HEK293 (cell line): ENCODE measurements at regions not wholly inside any gene's neighbourhood (a gene's known extent, or its start where the extent isn't known, plus 50 kb on each side); places are given as distances from the start of the nearest gene placed in this dataset.

ENCODE experiments used
- CTCF ChIA-PET: fragments of 350-600 bp; formaldehyde crosslinking; extraction: SDS; loops from one replicate; lab custom pipeline; 2021; ENCODE audit warnings: antibody characterized with exemption; lab: Yijun Ruan, JAX
- POLR2A ChIA-PET: fragments of 300-600 bp; formaldehyde crosslinking; extraction: SDS; loops from one replicate; lab custom pipeline; 2020; ENCODE audit warnings: antibody characterized with exemption, inconsistent platforms; lab: Yijun Ruan, JAX
- H3K27ac ChIP-seq: fragments of 200-500 bp; sonication (Bioruptor generic); 2 replicates; pipeline ENCODE4 v1.5.1; 2014; ENCODE audit warnings: low read depth, low read length, control low read depth, inconsistent platforms; ENCODE audit errors: extremely low read depth
- H3K36me3 ChIP-seq, 2 experiments: fragments of 200-500 bp in 1 of 2; sonication (Bioruptor generic) in 1 of 2; 1 replicate in 1 of 2; 2 replicates in 1 of 2; pipeline ENCODE4 v1.5.1; 2014 to 2017; ENCODE audit warnings: inconsistent platforms in 2 of 2, low read length in 2 of 2; ENCODE audit not compliant: control insufficient read depth in 2 of 2, insufficient read depth in 1 of 2
- H3K4me1 ChIP-seq: fragments of 200-500 bp; sonication (Bioruptor generic); 2 replicates; pipeline ENCODE4 v1.5.1; 2014; ENCODE audit warnings: mild to moderate bottlenecking, low read length, inconsistent platforms; ENCODE audit not compliant: control insufficient read depth, insufficient read depth
- H3K4me3 ChIP-seq: 2 replicates; pipeline ENCODE4 v1.5.1; 2011; ENCODE audit warnings: low read depth, mild to moderate bottlenecking, control low read depth, low read length, moderate library complexity
- H3K9me3 ChIP-seq: fragments of 200-500 bp; sonication (Bioruptor generic); 2 replicates; pipeline ENCODE4 v1.5.1; 2014; ENCODE audit warnings: low read depth, low read length, inconsistent platforms; ENCODE audit not compliant: control insufficient read depth, insufficient read depth
- BCL11A ChIP-seq: fragments of 450-650 bp; formaldehyde crosslinking; IDR thresholded peaks from 2 replicates; pipeline ENCODE4 v1.5.1; 2016; ENCODE audit warnings: low read depth, missing biosample characterization, missing genetic modification characterization
- BCL11B ChIP-seq: fragments of 450-650 bp; formaldehyde crosslinking; IDR thresholded peaks from 2 replicates; pipeline ENCODE4 v1.5.1; 2016; ENCODE audit warnings: low read depth, missing biosample characterization, missing genetic modification characterization
- KLF1 ChIP-seq: fragments of 450-650 bp; formaldehyde crosslinking; IDR thresholded peaks from 2 replicates; pipeline ENCODE4 v1.5.1; 2016; ENCODE audit warnings: missing biosample characterization, missing genetic modification characterization
- KLF7 ChIP-seq: fragments of 450-650 bp; formaldehyde crosslinking; IDR thresholded peaks from 2 replicates; pipeline ENCODE4 v1.5.1; 2016; ENCODE audit warnings: missing biosample characterization, missing genetic modification characterization, borderline replicate concordance
- SETDB1 ChIP-seq: IDR thresholded peaks from one replicate; pipeline ENCODE4 v1.6.1; 2017; ENCODE audit warnings: mild to moderate bottlenecking, low read length, moderate library complexity, mixed read lengths; ENCODE audit not compliant: insufficient read length
- YY1 ChIP-seq: fragments of 450-650 bp; formaldehyde crosslinking; IDR thresholded peaks from 2 replicates; pipeline ENCODE4 v1.5.1; 2018; ENCODE audit warnings: missing biosample characterization, missing genetic modification characterization
- YY2 ChIP-seq: fragments of 450-650 bp; formaldehyde crosslinking; IDR thresholded peaks from 2 replicates; pipeline ENCODE4 v1.5.1; 2016; ENCODE audit warnings: missing biosample characterization, missing genetic modification characterization
- ZBTB17 ChIP-seq: fragments of 450-650 bp; formaldehyde crosslinking; IDR thresholded peaks from 2 replicates; pipeline ENCODE4 v1.5.1; 2016; ENCODE audit warnings: missing biosample characterization, missing genetic modification characterization
- ZBTB49 ChIP-seq: fragments of 450-650 bp; formaldehyde crosslinking; IDR thresholded peaks from 2 replicates; pipeline ENCODE4 v1.5.1; 2016; ENCODE audit warnings: missing biosample characterization, missing genetic modification characterization, low read depth
- ZFP37 ChIP-seq: fragments of 450-650 bp; formaldehyde crosslinking; IDR thresholded peaks from 2 replicates; pipeline ENCODE4 v1.5.1; 2016; ENCODE audit warnings: missing biosample characterization, missing genetic modification characterization
- ZFP41 ChIP-seq: fragments of 450-650 bp; formaldehyde crosslinking; IDR thresholded peaks from 2 replicates; pipeline ENCODE4 v1.5.1; 2016; ENCODE audit warnings: missing biosample characterization, missing genetic modification characterization, borderline replicate concordance
- ZIC2 ChIP-seq: fragments of 450-650 bp; formaldehyde crosslinking; IDR thresholded peaks from 2 replicates; pipeline ENCODE4 v1.5.1; 2016; ENCODE audit warnings: missing biosample characterization, missing genetic modification characterization
- ZNF112 ChIP-seq: fragments of 450-650 bp; formaldehyde crosslinking; IDR thresholded peaks from 2 replicates; pipeline ENCODE4 v1.5.0; 2017; ENCODE audit warnings: missing biosample characterization, missing genetic modification characterization
- ZNF280D ChIP-seq: fragments of 450-650 bp; formaldehyde crosslinking; IDR thresholded peaks from 2 replicates; pipeline ENCODE4 v1.5.1; 2016; ENCODE audit warnings: missing biosample characterization, missing genetic modification characterization
- ZNF366 ChIP-seq: fragments of 450-650 bp; formaldehyde crosslinking; conservative IDR thresholded peaks from 2 replicates; pipeline ENCODE4 v1.5.1; 2016; ENCODE audit warnings: missing biosample characterization, missing genetic modification characterization
- ZNF423 ChIP-seq: fragments of 450-650 bp; formaldehyde crosslinking; IDR thresholded peaks from 2 replicates; pipeline ENCODE4 v1.5.1; 2016; ENCODE audit warnings: missing biosample characterization, missing genetic modification characterization
- ZNF548 ChIP-seq: fragments of 450-650 bp; formaldehyde crosslinking; IDR thresholded peaks from 2 replicates; pipeline ENCODE4 v1.5.1; 2016; ENCODE audit warnings: missing biosample characterization, missing genetic modification characterization
- TF ChIP-seq, protein P1 (sequence below): fragments of 450-650 bp; formaldehyde crosslinking; IDR thresholded peaks from 2 replicates; pipeline ENCODE4 v1.5.1; 2016; ENCODE audit warnings: missing biosample characterization, missing genetic modification characterization, borderline replicate concordance

DNA sequence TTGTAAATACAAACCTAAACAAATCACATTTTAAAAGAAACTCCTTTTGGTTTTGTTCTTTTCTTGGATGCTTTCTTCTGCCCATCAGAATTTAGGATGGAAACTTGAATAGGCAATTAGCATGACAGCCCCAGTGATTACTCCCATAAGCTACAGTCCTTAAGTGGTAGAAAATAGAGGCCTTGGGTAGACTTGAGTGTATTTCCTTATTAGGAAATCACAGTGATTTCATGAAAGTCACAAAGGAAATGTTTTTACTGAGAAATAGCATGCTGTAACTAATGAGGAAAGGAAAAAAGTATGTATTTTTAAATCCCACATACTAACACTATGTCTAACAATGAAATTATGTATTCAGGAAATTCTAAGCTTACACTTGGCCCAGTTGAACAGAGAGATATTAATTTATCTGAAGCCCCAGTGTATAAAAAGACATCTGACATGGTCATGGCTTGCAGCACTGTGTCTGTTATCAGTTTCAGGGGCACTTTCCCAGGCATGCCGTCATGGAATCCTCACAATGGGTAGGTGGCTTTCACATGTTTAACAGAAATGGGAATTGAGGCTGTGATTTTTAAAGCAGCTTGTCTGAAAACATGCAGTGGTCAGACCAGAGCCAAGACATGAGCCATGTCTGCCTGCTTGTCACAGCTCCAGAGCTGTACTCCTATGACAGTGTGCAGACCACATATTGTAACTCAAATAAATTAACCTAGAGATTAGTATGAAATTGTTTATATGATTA is 79.7 kb upstream of the TRIB2 start:
- H3K9me3 ChIP-seq = no peaks in the 10 kb centered on the region
- no peaks in the 10 kb centered on the region for H3K4me1 ChIP-seq
- no peak overlapping the region for H3K27ac ChIP-seq
- TF ChIP-seq, protein P1, sequence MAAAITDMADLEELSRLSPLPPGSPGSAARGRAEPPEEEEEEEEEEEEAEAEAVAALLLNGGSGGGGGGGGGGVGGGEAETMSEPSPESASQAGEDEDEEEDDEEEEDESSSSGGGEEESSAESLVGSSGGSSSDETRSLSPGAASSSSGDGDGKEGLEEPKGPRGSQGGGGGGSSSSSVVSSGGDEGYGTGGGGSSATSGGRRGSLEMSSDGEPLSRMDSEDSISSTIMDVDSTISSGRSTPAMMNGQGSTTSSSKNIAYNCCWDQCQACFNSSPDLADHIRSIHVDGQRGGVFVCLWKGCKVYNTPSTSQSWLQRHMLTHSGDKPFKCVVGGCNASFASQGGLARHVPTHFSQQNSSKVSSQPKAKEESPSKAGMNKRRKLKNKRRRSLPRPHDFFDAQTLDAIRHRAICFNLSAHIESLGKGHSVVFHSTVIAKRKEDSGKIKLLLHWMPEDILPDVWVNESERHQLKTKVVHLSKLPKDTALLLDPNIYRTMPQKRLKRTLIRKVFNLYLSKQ = no peak
- TF ChIP-seq ZFP37 (tag by site-specific recombination) (no peak), KLF1 (tag by site-specific recombination) (no peak), YY2 (no peak)
- H3K4me3 ChIP-seq = no peak overlapping the region
- ChIA-PET POLR2A (no interaction called here), CTCF (interaction anchor here (1.1 kb wide), 1 partner anchor 370 kb away, joined by 3 read pairs; no protein-coding TSS in a partner anchor)
- no peaks in the 10 kb centered on the region for H3K36me3 ChIP-seq

DNA sequence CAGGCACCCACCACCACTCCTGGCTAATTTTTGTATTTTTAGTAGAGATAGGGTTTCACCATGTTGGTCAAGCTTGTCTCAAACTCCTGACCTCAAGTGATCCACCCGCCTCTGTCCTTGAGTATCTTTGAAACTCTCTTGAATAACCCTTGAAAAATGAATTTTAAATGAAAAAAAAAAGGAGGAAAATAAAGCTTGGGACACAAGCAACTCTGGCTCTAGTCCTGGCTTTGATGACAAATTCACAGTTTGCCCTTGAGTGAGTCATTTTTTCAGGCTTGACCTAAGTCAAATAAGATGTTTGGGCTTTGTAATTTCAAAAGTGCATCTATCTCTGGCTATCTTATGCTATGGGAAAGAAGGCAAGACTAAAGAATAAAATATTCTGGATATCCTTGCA is 79.0 kb upstream of the TRIB2 start:
- H3K27ac ChIP-seq = no peak overlapping the region
- TF ChIP-seq ZFP41 (no peak), ZNF280D (tag by site-specific recombination) (no peak), BCL11A (tag by site-specific recombination) (no peak), KLF7 (no peak)
- CTCF ChIA-PET = no interaction called here

GRCh38 chr2:12641441-12641840 is 75.3 kb upstream of the TRIB2 start:
- no peak overlapping the region for H3K4me3 ChIP-seq
- TF ChIP-seq YY1 (tag by site-specific recombination) (no peak), ZNF423 (no peak), ZNF112 (no peak), ZBTB17 (tag by site-specific recombination) (no peak), ZNF548 (tag by site-specific recombination) (no peak), ZIC2 (tag by site-specific recombination) (no peak), SETDB1 (no peak), ZBTB49 (tag by site-specific recombination) (no peak), ZNF366 (tag by site-specific recombination) (no peak), BCL11B (tag by site-specific recombination) (no peak)
- H3K9me3 ChIP-seq = no peaks in the 10 kb centered on the region
- H3K4me1 ChIP-seq = no peaks in the 10 kb centered on the region
- ChIA-PET POLR2A (no interaction called here), CTCF (interaction anchor here (0.6 kb wide), 1 partner anchor 126 kb away, joined by 3 read pairs; no protein-coding TSS in a partner anchor)
- H3K27ac ChIP-seq = no peak overlapping the region
- no peaks in the 10 kb centered on the region for H3K36me3 ChIP-seq

More for the DNA sequence above, 79.0 kb upstream of the TRIB2 start:
- Histone ChIP-seq H3K4me3 (no peak overlapping the region), H3K9me3 (no peaks in the 10 kb centered on the region), H3K36me3 (no peaks in the 10 kb centered on the region), H3K4me1 (no peaks in the 10 kb centered on the region)
- POLR2A ChIA-PET = no interaction called here
